ENCODE measurements at regions not wholly inside any gene's neighbourhood (a gene's known extent, or its start where the extent isn't known, plus 50 kb on each side); places are given as distances from the start of the nearest gene placed in this dataset.

DNA sequence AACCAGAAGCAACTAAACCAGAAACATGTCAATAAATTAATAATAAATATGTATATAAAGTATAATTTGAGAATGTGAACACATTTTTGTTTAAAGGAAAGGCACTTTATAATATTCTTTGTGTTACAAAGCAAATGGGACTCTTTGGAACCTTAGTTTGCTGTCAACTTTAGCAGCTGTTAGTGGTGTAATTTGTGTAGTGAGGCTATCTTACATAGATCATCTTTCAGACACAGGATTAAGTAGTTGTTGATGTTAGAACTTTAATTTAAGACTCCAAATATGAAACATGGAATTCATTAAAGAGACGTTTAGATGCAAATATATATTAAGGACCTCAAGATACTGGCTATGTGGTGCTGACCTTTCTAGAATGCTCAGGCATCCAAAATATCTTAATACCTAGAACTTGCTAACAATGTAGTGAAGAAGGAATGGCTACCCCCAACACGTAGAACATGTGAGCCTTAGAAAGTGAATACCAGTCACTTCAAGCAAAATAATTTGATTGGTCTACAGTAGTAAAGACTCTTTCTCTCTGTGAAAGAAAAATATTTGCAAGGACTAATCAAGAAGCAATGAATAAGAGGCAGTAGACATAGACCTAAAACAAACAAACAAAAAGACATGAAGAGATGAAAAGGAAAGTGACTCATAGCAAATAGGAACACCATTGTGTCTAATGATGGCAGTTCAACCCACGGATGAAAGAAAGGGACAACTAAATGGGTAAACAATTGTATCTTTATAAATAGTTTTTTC is 811.4 kb downstream of the USP25 start:
- no peak for TF ChIP-seq EZH2 (IDR thresholded peaks at IDR 0.05)
- TF ChIP-seq POLR2AphosphoS5 (IDR thresholded peaks at IDR 0.05; ENCODE audit: borderline replicate concordance, low read depth, low read length): no peak

Data from SK-N-MC (cell line).